Ishikawa (cell line): ENCODE measurements at regions not wholly inside any gene's neighbourhood (a gene's known extent, or its start where the extent isn't known, plus 50 kb on each side); places are given as distances from the start of the nearest gene placed in this dataset.

Experiments
- CEBPB ChIP-seq: IDR thresholded peaks from 2 replicates; pipeline ENCODE4 v1.6.1; 2012
- CREB1 ChIP-seq: IDR thresholded peaks from 2 replicates; pipeline ENCODE4 v1.6.1; 2012; ENCODE audit warnings: low read depth
- EGR1 ChIP-seq: IDR thresholded peaks from 2 replicates; pipeline ENCODE4 v1.6.1; 2012
- EP300 ChIP-seq: IDR thresholded peaks from 2 replicates; pipeline ENCODE4 v1.6.1; 2012; ENCODE audit warnings: borderline replicate concordance
- FOXM1 ChIP-seq: IDR thresholded peaks from 2 replicates; pipeline ENCODE4 v1.6.1; 2012; ENCODE audit warnings: low read depth, borderline replicate concordance
- NFIC ChIP-seq: IDR thresholded peaks from 2 replicates; pipeline ENCODE4 v1.6.1; 2012
- RAD21 ChIP-seq: IDR thresholded peaks from 2 replicates; pipeline ENCODE4 v1.6.1; 2012; ENCODE audit warnings: low read depth
- TAF1 ChIP-seq: IDR thresholded peaks from 2 replicates; pipeline ENCODE4 v1.6.1; 2012; ENCODE audit warnings: low read depth, mild to moderate bottlenecking
- TCF12 ChIP-seq: IDR thresholded peaks from 2 replicates; pipeline ENCODE4 v1.6.1; 2012; ENCODE audit warnings: low read depth
- TEAD4 ChIP-seq: IDR thresholded peaks from 2 replicates; pipeline ENCODE4 v1.6.1; 2012
- YY1 ChIP-seq: IDR thresholded peaks from 2 replicates; pipeline ENCODE4 v1.6.1; 2012; ENCODE audit warnings: low read depth
- ZBTB7A ChIP-seq: IDR thresholded peaks from 2 replicates; pipeline ENCODE4 v1.6.1; 2012; ENCODE audit warnings: low read depth
- TF ChIP-seq, protein P1 (sequence below): IDR thresholded peaks from 2 replicates; pipeline ENCODE4 v1.6.1; 2012
- TF ChIP-seq, protein P2 (sequence below): IDR thresholded peaks from 2 replicates; pipeline ENCODE4 v1.6.1; 2012; ENCODE audit warnings: low read depth, mild to moderate bottlenecking
- TF ChIP-seq, protein P3 (sequence below): IDR thresholded peaks from 2 replicates; pipeline ENCODE4 v1.6.1; 2012

DNA sequence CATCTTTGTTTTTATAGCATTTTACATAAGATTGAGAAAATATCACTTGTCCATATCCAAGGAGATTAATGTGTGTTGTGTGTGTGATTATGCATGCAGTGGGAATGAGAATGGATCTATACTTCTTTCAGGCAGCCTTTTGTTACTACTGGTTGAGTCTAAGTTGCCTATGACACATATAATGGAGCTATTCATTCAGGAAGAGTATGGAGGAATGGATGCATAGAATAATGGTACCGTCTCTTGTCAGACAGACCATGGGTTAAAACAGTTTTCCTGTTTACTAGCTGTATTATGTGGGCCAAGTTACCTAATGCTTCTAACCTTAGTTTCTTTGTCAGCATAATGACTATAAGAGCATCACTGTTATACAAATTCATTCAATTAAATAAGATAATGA lies 155.4 kb upstream of the KYNU start:
- TF ChIP-seq CREB1 = no peak

DNA sequence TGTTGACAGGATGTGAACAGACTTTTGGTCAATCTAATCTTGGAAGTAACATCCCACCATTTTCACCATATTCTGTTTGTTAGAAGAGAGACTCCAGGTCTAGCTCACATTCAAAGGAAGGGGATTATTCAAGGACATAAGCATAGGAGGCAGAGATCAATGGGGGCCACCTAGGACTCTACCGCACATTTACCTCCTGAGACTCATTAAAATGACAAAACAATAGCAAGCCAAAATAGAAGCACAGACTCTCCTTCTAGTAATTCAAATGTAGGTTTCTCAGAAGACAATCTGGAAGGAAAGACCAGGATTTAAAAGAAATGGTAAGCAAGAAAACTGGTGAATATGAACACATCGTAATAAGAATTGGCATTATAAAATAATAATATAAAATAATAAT lies 156.4 kb upstream of the KYNU start:
- TF ChIP-seq, protein P1, sequence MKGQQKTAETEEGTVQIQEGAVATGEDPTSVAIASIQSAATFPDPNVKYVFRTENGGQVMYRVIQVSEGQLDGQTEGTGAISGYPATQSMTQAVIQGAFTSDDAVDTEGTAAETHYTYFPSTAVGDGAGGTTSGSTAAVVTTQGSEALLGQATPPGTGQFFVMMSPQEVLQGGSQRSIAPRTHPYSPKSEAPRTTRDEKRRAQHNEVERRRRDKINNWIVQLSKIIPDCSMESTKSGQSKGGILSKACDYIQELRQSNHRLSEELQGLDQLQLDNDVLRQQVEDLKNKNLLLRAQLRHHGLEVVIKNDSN = no peak
- TF ChIP-seq CEBPB (no peak), EP300 (no peak), RAD21 (no peak), TAF1 (no peak), CREB1 (no peak), TCF12 (no peak), EGR1 (no peak), FOXM1 (no peak), TEAD4 (no peak), NFIC (no peak), ZBTB7A (no peak), YY1 (no peak)
- TF ChIP-seq, protein P2, sequence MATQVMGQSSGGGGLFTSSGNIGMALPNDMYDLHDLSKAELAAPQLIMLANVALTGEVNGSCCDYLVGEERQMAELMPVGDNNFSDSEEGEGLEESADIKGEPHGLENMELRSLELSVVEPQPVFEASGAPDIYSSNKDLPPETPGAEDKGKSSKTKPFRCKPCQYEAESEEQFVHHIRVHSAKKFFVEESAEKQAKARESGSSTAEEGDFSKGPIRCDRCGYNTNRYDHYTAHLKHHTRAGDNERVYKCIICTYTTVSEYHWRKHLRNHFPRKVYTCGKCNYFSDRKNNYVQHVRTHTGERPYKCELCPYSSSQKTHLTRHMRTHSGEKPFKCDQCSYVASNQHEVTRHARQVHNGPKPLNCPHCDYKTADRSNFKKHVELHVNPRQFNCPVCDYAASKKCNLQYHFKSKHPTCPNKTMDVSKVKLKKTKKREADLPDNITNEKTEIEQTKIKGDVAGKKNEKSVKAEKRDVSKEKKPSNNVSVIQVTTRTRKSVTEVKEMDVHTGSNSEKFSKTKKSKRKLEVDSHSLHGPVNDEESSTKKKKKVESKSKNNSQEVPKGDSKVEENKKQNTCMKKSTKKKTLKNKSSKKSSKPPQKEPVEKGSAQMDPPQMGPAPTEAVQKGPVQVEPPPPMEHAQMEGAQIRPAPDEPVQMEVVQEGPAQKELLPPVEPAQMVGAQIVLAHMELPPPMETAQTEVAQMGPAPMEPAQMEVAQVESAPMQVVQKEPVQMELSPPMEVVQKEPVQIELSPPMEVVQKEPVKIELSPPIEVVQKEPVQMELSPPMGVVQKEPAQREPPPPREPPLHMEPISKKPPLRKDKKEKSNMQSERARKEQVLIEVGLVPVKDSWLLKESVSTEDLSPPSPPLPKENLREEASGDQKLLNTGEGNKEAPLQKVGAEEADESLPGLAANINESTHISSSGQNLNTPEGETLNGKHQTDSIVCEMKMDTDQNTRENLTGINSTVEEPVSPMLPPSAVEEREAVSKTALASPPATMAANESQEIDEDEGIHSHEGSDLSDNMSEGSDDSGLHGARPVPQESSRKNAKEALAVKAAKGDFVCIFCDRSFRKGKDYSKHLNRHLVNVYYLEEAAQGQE = no peak
- TF ChIP-seq, protein P3, sequence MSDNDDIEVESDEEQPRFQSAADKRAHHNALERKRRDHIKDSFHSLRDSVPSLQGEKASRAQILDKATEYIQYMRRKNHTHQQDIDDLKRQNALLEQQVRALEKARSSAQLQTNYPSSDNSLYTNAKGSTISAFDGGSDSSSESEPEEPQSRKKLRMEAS = no peak

DNA sequence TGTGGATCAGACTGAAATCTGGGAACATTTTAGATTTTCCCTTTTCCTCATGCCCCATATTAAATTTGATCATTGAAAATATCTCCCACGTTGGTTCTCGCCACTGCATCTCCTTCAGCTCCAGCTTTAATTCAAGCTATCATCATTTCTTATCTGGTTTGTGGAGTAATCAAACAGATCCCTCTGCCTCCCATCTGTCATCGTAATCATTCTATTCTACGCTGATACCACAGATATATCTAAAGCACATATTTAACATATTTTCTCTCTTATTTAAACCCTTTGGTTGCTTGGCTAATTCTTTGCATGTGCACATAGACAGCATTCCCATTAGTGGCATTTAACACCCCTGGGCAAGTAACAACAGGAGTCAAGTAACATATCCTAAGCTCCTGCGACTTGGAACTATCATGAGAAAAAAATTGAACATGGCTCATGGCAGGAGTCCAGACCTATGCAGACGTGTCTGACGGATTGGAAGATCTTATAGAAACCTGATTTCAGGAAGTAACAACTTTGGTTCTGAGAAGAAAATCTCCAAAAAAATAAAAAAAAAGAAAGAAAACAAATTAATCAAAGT lies 158.8 kb upstream of the KYNU start:
- TF ChIP-seq EGR1 (no peak), FOXM1 (no peak), NFIC (no peak), TCF12 (no peak), TEAD4 (no peak), CEBPB (no peak), EP300 (no peak), CREB1 (no peak), TAF1 (no peak), RAD21 (no peak)
- TF ChIP-seq, protein P2 = no peak
- TF ChIP-seq, protein P3 = no peak
- TF ChIP-seq, protein P1 = no peak

DNA sequence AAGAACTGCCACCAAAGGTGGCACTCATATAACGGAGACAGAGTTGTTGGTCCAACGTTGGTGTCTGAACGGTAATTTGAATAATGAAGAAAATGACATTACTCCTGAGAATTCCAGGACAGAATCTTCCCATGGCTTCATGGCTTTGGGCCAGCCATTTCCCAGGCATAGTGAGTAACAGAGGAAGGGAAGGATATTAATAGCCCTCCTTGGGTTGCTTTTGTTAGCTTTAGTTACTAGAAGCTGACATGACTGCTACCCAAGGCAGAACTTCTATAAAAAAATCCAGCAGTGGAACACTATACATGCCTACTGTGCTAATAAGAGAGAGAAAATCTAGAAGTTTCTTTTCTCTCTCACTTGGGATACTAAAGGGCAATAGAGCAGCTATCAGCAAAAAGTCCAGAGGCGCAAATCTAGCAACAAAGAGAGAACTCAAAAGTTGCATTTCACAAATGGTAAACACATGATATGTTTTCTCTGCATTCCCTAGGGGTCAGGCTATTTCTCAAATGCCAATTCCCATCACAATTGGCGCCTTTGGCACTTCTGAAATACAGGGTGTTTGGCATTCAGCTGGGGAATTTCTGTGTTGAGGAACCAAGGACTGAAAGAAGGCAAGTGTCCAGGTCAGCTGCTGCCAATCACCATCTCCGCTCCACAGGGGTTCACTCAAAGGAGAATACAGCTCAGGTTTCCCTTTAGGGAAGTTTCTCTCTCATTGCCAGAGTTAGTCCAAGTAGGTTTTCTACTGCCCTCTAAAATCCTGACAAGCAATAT lies 160.8 kb upstream of the KYNU start:
- TF ChIP-seq, protein P2 = no peak
- TF ChIP-seq, protein P3 = no peak
- TF ChIP-seq TCF12 (no peak), EP300 (no peak), CREB1 (no peak), TEAD4 (0 out of 2 replicates have a peak, but pooled peaks have one; percentile 39), YY1 (no peak), EGR1 (no peak), NFIC (peak; percentile 44)
- TF ChIP-seq, protein P1 = no peak
